H1 (cell line): ENCODE measurements at regions not wholly inside any gene's neighbourhood (a gene's known extent, or its start where the extent isn't known, plus 50 kb on each side); places are given as distances from the start of the nearest gene placed in this dataset.

ENCODE experiments used
- CTCF ChIA-PET: fragments of 300-600 bp; sonication (Branson Sonifier 250); formaldehyde crosslinking; loops from one replicate; lab custom pipeline; 2021; ENCODE audit not compliant: partially characterized antibody; lab: Charles Lee
- POLR2A ChIA-PET: fragments of 300-600 bp; sonication (Branson Sonifier 250); formaldehyde crosslinking; loops from one replicate; lab custom pipeline; 2021; ENCODE audit warnings: inconsistent platforms; ENCODE audit not compliant: partially characterized antibody; lab: Charles Lee
- DNase-seq, 2 experiments: peaks; one replicate each; pipeline versions ENCODE4 v3.0.0 to v3.0.0-alpha.2; 2010 to 2022; ENCODE audit warnings: low spot score in 2 of 2, low read depth in 1 of 2, mixed read lengths in 1 of 2
- FAIRE-seq: peaks from 2 replicates; lab custom pipeline; 2011; peaks lifted over from hg19 to GRCh38; lab: Jason Lieb, UNC
- H2AFZ ChIP-seq: 2 replicates; pipeline ENCODE4 v1.8.1; 2012; ENCODE audit warnings: low read length, inconsistent platforms
- H2AK5ac ChIP-seq: 2 replicates; pipeline ENCODE4 v1.6.1; 2013; ENCODE audit warnings: low read depth, low read length
- H2BK120ac ChIP-seq: replicated peaks from 2 replicates; pipeline ENCODE3; 2013; ENCODE audit warnings: low read depth, low read length, inconsistent platforms
- H2BK12ac ChIP-seq: 2 replicates; pipeline ENCODE4 v1.6.1; 2013; ENCODE audit warnings: low read depth, low read length
- H2BK15ac ChIP-seq: 2 replicates; pipeline ENCODE4 v1.6.1; 2013; ENCODE audit warnings: low read length
- H2BK20ac ChIP-seq: 2 replicates; pipeline ENCODE4 v1.6.1; 2013; ENCODE audit warnings: low read length
- H2BK5ac ChIP-seq: 2 replicates; pipeline ENCODE4 v1.6.1; 2013; ENCODE audit warnings: low read depth, low read length
- H3K14ac ChIP-seq: 2 replicates; pipeline ENCODE4 v1.6.1; 2013; ENCODE audit warnings: inconsistent platforms; ENCODE audit not compliant: insufficient read length
- H3K18ac ChIP-seq: 2 replicates; pipeline ENCODE4 v1.6.1; 2013; ENCODE audit warnings: low read length; ENCODE audit errors: extremely low read depth
- H3K23ac ChIP-seq: 2 replicates; pipeline ENCODE4 v1.6.1; 2013; ENCODE audit warnings: inconsistent platforms; ENCODE audit not compliant: insufficient read length
- H3K23me2 ChIP-seq: 2 replicates; pipeline ENCODE4 v1.6.1; 2013; ENCODE audit warnings: low read depth, low read length
- H3K27ac ChIP-seq: 2 replicates; pipeline ENCODE4 v1.6.1; 2011; ENCODE audit warnings: low read depth, low read length, inconsistent platforms
- H3K27me3 ChIP-seq, 4 experiments: replicated peaks in 1 of 4; 1 replicate in 1 of 4; 2 replicates in 3 of 4; pipeline versions ENCODE4 v1.6.1 to v1.8.1; 2011 to 2013; ENCODE audit warnings: low read length in 3 of 4, mild to moderate bottlenecking in 3 of 4, inconsistent platforms in 2 of 4, mixed read lengths in 2 of 4, moderate library complexity in 1 of 4; ENCODE audit not compliant: control insufficient read depth in 3 of 4, insufficient read depth in 3 of 4; ENCODE audit errors: extremely low read depth in 1 of 4
- H3K36me3 ChIP-seq, 4 experiments: 2 replicates each; pipeline versions ENCODE4 v1.6.1 to v1.8.1; 2011 to 2013; ENCODE audit warnings: mild to moderate bottlenecking in 4 of 4, low read length in 3 of 4, moderate library complexity in 2 of 4, control low read depth in 1 of 4, inconsistent platforms in 1 of 4; ENCODE audit not compliant: insufficient read depth in 4 of 4, control insufficient read depth in 2 of 4
- H3K4ac ChIP-seq: replicated peaks from 2 replicates; pipeline ENCODE3; 2013; ENCODE audit warnings: low read length, low read depth, mixed read lengths, inconsistent platforms; ENCODE audit not compliant: insufficient read length
- H3K4me1 ChIP-seq, 4 experiments: replicated peaks in 1 of 4; 1 replicate in 1 of 4; 2 replicates in 3 of 4; pipeline versions ENCODE4 v1.6.1 to v1.8.1; 2011 to 2013; ENCODE audit warnings: low read length in 3 of 4, inconsistent platforms in 2 of 4, mixed read lengths in 1 of 4; ENCODE audit not compliant: insufficient read depth in 4 of 4, control insufficient read depth in 3 of 4
- H3K4me2 ChIP-seq, 2 experiments: 2 replicates each; pipeline versions ENCODE4 v1.6.1 to v1.8.1; 2011 to 2013; ENCODE audit warnings: low read depth in 2 of 2, low read length in 2 of 2, control low read depth in 1 of 2, inconsistent platforms in 1 of 2, mild to moderate bottlenecking in 1 of 2; ENCODE audit not compliant: insufficient read depth in 1 of 2
- H3K4me3 ChIP-seq, 4 experiments: fragments of 200-600, 300-600 bp in 1 of 4; sonication (generic), shearing (Covaris generic), sonication (Bioruptor Twin) in 1 of 4; 2 replicates each; pipeline versions ENCODE4 v1.5.1 to v1.8.1; 2011 to 2016; ENCODE audit warnings: low read length in 4 of 4, low read depth in 3 of 4, control low read depth in 2 of 4, inconsistent platforms in 2 of 4, mild to moderate bottlenecking in 2 of 4, mixed read lengths in 1 of 4, moderate library complexity in 1 of 4; ENCODE audit not compliant: insufficient read depth in 2 of 4; ENCODE audit errors: extremely low read depth in 1 of 4
- H3K56ac ChIP-seq: replicated peaks from 2 replicates; pipeline ENCODE3; 2013; ENCODE audit warnings: low read depth, mild to moderate bottlenecking, mixed read lengths, low read length, inconsistent platforms; ENCODE audit not compliant: insufficient read length
- H3K79me1 ChIP-seq: 2 replicates; pipeline ENCODE4 v1.6.1; 2013; ENCODE audit warnings: low read depth, low read length, control low read depth
- H3K79me2 ChIP-seq, 2 experiments: 2 replicates each; pipeline versions ENCODE4 v1.6.1 to v1.8.1; 2012 to 2013; ENCODE audit warnings: low read length in 2 of 2, mild to moderate bottlenecking in 2 of 2, inconsistent platforms in 1 of 2; ENCODE audit not compliant: insufficient read depth in 2 of 2, control insufficient read depth in 1 of 2
- H3K9ac ChIP-seq, 4 experiments: replicated peaks in 1 of 4; 1 replicate in 1 of 4; 2 replicates in 3 of 4; pipeline versions ENCODE4 v1.6.1 to v1.8.1; 2011 to 2013; ENCODE audit warnings: low read depth in 3 of 4, low read length in 3 of 4, control low read depth in 2 of 4, mild to moderate bottlenecking in 2 of 4, moderate library complexity in 2 of 4, inconsistent platforms in 1 of 4; ENCODE audit errors: extremely low read depth in 1 of 4
- H3K9me3 ChIP-seq, 2 experiments: 2 replicates each; pipeline versions ENCODE4 v1.6.1 to v1.8.1; 2012 to 2013; ENCODE audit warnings: mild to moderate bottlenecking in 2 of 2, moderate library complexity in 2 of 2, control low read depth in 1 of 2, inconsistent platforms in 1 of 2, low read depth in 1 of 2, low read length in 1 of 2, mixed read lengths in 1 of 2; ENCODE audit not compliant: insufficient read depth in 2 of 2
- H4K20me1 ChIP-seq, 2 experiments: replicated peaks in 1 of 2; 2 replicates each; pipeline versions ENCODE3 to v1.8.1; 2011 to 2013; ENCODE audit warnings: inconsistent platforms in 2 of 2, low read length in 2 of 2, mild to moderate bottlenecking in 1 of 2; ENCODE audit not compliant: insufficient read depth in 2 of 2, control insufficient read depth in 1 of 2
- H4K5ac ChIP-seq: 2 replicates; pipeline ENCODE4 v1.6.1; 2013; ENCODE audit warnings: low read length, low read depth, mixed read lengths, inconsistent platforms; ENCODE audit not compliant: insufficient read length
- H4K8ac ChIP-seq: 2 replicates; pipeline ENCODE4 v1.8.0; 2013; ENCODE audit warnings: mild to moderate bottlenecking, moderate library complexity, low read length, inconsistent platforms; ENCODE audit not compliant: insufficient read depth; ENCODE audit errors: extremely low read depth
- H4K91ac ChIP-seq: replicated peaks from 2 replicates; pipeline ENCODE3; 2013; ENCODE audit warnings: low read length, mixed read lengths, inconsistent platforms; ENCODE audit not compliant: insufficient read length
- ATF2 ChIP-seq: IDR thresholded peaks from 2 replicates; pipeline ENCODE4 v1.6.1; 2012; ENCODE audit warnings: low read length, inconsistent platforms
- CREB1 ChIP-seq: IDR thresholded peaks from 2 replicates; pipeline ENCODE4 v1.6.1; 2012; ENCODE audit warnings: inconsistent platforms
- FOSL1 ChIP-seq: IDR thresholded peaks from 2 replicates; pipeline ENCODE4 v1.6.1; 2011; ENCODE audit warnings: mild to moderate bottlenecking, low read depth, low read length, moderate library complexity; ENCODE audit not compliant: insufficient read depth
- GTF2F1 ChIP-seq: IDR thresholded peaks from 2 replicates; pipeline ENCODE4 v1.6.1; 2012; ENCODE audit warnings: low read depth, low read length, improper control_type of control experiment, borderline replicate concordance
- KDM5A ChIP-seq: fragments of 200-600 bp; IDR thresholded peaks from 2 replicates; pipeline ENCODE4 v1.7.1; 2012; ENCODE audit warnings: mild to moderate bottlenecking, low read length, inconsistent platforms, mixed read lengths
- PHF8 ChIP-seq: fragments of 200-600 bp; sonication (generic); conservative IDR thresholded peaks from 2 replicates; pipeline ENCODE4 v1.7.1; 2012; ENCODE audit warnings: low read depth, mild to moderate bottlenecking, inconsistent platforms, low read length, moderate library complexity
- RAD21 ChIP-seq, 2 experiments: IDR thresholded peaks in 1 of 2; conservative IDR thresholded peaks in 1 of 2; 2 replicates each; pipeline ENCODE4 v1.6.1; 2011; ENCODE audit warnings: low read depth in 2 of 2, low read length in 2 of 2, improper control_type of control experiment in 1 of 2, inconsistent platforms in 1 of 2, mild to moderate bottlenecking in 1 of 2, moderate library complexity in 1 of 2
- SIRT6 ChIP-seq: IDR thresholded peaks from one replicate; pipeline ENCODE4 v1.7.1; 2012; ENCODE audit warnings: low read length, inconsistent platforms
- SIX5 ChIP-seq: IDR thresholded peaks from 2 replicates; pipeline ENCODE4 v1.6.1; 2011; ENCODE audit warnings: mild to moderate bottlenecking, low read depth, low read length
- SP1 ChIP-seq: IDR thresholded peaks from 2 replicates; pipeline ENCODE4 v1.6.1; 2011; ENCODE audit warnings: low read depth, low read length
- TAF1 ChIP-seq: IDR thresholded peaks from 2 replicates; pipeline ENCODE4 v1.6.1; 2011; ENCODE audit warnings: mild to moderate bottlenecking, low read depth, low read length
- TBP ChIP-seq: IDR thresholded peaks from 2 replicates; pipeline ENCODE4 v1.6.1; 2011; ENCODE audit warnings: low read depth, low read length, improper control_type of control experiment
- TEAD4 ChIP-seq: IDR thresholded peaks from 2 replicates; pipeline ENCODE4 v1.6.1; 2012; ENCODE audit warnings: low read depth, low read length, inconsistent platforms, mixed read lengths
- ZNF274 ChIP-seq: IDR thresholded peaks from 2 replicates; pipeline ENCODE4 v1.7.0; 2012; ENCODE audit warnings: low read length, borderline replicate concordance; ENCODE audit errors: extremely low read depth
- WGBS, 2 experiments: shearing (Covaris generic) in 1 of 2; methylation state at CpG; one replicate each; pipeline versions ENCODE4 v1.1.6 to v1.1.7; 2013 to 2015; ENCODE audit warnings: low lambda C conversion rate in 2 of 2, mixed read lengths in 2 of 2, inconsistent platforms in 1 of 2, low coverage in 1 of 2, missing lambda C conversion rate in 1 of 2; ENCODE audit not compliant: insufficient replicate concordance in 2 of 2, insufficient coverage in 1 of 2, insufficient read length in 1 of 2; ENCODE audit errors: extremely low coverage in 1 of 2, missing lambda C conversion rate in 1 of 2; 5-methylcytosine and 5-hydroxymethylcytosine counted together

GRCh38 chr2:228853151-228853550 lies 417.9 kb downstream of the PID1 start:
- Histone ChIP-seq H3K9ac (no peak overlapping the region), H2BK5ac (no peak overlapping the region), H4K5ac (no peak overlapping the region), H3K23me2 (no peaks in the 10 kb centered on the region), H3K79me2 (no peaks in the 10 kb centered on the region), H2BK15ac (no peak overlapping the region), H3K4me3 (no peak overlapping the region), H4K91ac (no peak overlapping the region), H3K36me3 (no peaks in the 10 kb centered on the region), H2BK120ac (no peak overlapping the region), H3K4me2 (no peak overlapping the region), H2AFZ (0 out of 2 replicates have a peak overlapping the region, but pooled peaks have one; percentile 41), H4K8ac (no peak overlapping the region), H3K4ac (no peak overlapping the region), H2BK20ac (no peak overlapping the region), H3K79me1 (no peaks in the 10 kb centered on the region), H3K56ac (no peak overlapping the region), H3K27ac (no peak overlapping the region), H3K4me1 (no peaks in the 10 kb centered on the region), H3K18ac (no peak overlapping the region), H4K20me1 (no peaks in the 10 kb centered on the region), H3K23ac (no peak overlapping the region), H3K27me3 (no peaks in the 10 kb centered on the region), H2BK12ac (no peak overlapping the region), H2AK5ac (no peak overlapping the region), H3K9me3 (no peaks in the 10 kb centered on the region), H3K14ac (no peak overlapping the region)
- CTCF ChIA-PET: interaction anchor here (0.8 kb wide), 1 partner anchor 103 kb away, joined by 3 read pairs; no protein-coding TSS in a partner anchor
- POLR2A ChIA-PET: no interaction called here
- DNase-seq: no peak
- WGBS, 2 experiments: 88% methylated on average over 7 of the region's 7 CpGs; no CpG with 5 or more reads in 1 of the 2 experiments
- no peak for FAIRE-seq
- TF ChIP-seq TBP (no peak), TEAD4 (no peak), ZNF274 (no peak), FOSL1 (no peak), PHF8 (no peak), TAF1 (no peak), SIRT6 (no peak), SP1 (no peak), SIX5 (no peak), RAD21 (IDR thresholded peaks at IDR 0.05 in 1 of 2, conservative IDR thresholded peaks at IDR 0.05 in 1 of 2; ENCODE audit: low read depth in 2 of 2, low read length in 2 of 2) (no peak), KDM5A (no peak), ATF2 (no peak), CREB1 (no peak), GTF2F1 (no peak)
